Activated naive CD4-positive, alpha-beta T cell treated with anti-CD3 and anti-CD28 coated beads for 36 hours (primary cell): ENCODE measurements at regions not wholly inside any gene's neighbourhood (a gene's known extent, or its start where the extent isn't known, plus 50 kb on each side); places are given as distances from the start of the nearest gene placed in this dataset.

ENCODE experiments used
- CTCF ChIA-PET: fragments of 350-600 bp; sonication (Branson Sonifier 250); formaldehyde crosslinking; loops from one replicate; lab custom pipeline; 2021; ENCODE audit warnings: antibody characterized with exemption; lab: Charles Lee
- DNase-seq: peaks from one replicate; pipeline ENCODE4 v3.0.0-alpha.2; 2020
- H3K27ac Mint-ChIP-seq: one replicate; pipeline ENCODE4 v1.8.0; 2021; ENCODE audit warnings: mild to moderate bottlenecking, mixed read lengths
- H3K27me3 Mint-ChIP-seq: one replicate; pipeline ENCODE4 v1.8.0; 2021; ENCODE audit warnings: low read depth, mixed read lengths
- H3K36me3 Mint-ChIP-seq: one replicate; pipeline ENCODE4 v1.8.0; 2021; ENCODE audit warnings: low read depth, mixed read lengths
- H3K4me1 Mint-ChIP-seq: one replicate; pipeline ENCODE4 v1.8.0; 2021; ENCODE audit warnings: low read depth, mixed read lengths
- H3K4me3 Mint-ChIP-seq: one replicate; pipeline ENCODE4 v1.8.0; 2021; ENCODE audit warnings: mild to moderate bottlenecking, moderate library complexity, mixed read lengths
- H3K9me3 Mint-ChIP-seq: one replicate; pipeline ENCODE4 v1.8.0; 2021; ENCODE audit warnings: mixed read lengths
- intact Hi-C: fragments of 100-400 bp; cut with micrococcal nuclease; formaldehyde crosslinking; loops from one replicate; pipeline ENCODE4 v1.15.1; 2023

DNA sequence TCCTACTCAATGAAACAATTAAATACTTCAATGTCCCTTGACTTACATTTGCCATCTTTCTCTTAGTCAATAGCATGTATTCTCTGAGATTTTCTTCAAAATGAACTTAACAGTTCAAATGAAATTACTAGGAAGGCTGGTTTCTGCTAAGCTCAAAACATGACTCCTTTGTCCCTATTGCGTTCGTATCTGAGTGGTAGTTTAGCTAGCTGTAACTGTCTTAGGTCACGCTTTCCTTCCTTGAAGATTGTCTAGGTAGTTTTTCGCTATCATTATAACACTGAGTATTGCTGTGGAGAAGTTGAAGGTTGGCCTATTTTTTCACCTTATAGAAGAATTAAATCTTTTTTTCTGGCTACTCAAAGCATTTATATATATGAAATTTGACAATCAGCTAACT, 1535.2 kb downstream of the PLA2G4A start:
- DNase-seq = no peak
- CTCF ChIA-PET = interaction anchor here (0.7 kb wide), 1 partner anchor 1417 kb away, joined by 4 read pairs; no protein-coding TSS in a partner anchor
- no peak overlapping the region for H3K27ac Mint-ChIP-seq
- no peaks in the 10 kb centered on the region for H3K27me3 Mint-ChIP-seq
- H3K9me3 Mint-ChIP-seq = no peaks in the 10 kb centered on the region
- no peaks in the 10 kb centered on the region for H3K36me3 Mint-ChIP-seq
- intact Hi-C loops = no loop called here
- no peak overlapping the region for H3K4me3 Mint-ChIP-seq
- H3K4me1 Mint-ChIP-seq = no peaks in the 10 kb centered on the region

DNA sequence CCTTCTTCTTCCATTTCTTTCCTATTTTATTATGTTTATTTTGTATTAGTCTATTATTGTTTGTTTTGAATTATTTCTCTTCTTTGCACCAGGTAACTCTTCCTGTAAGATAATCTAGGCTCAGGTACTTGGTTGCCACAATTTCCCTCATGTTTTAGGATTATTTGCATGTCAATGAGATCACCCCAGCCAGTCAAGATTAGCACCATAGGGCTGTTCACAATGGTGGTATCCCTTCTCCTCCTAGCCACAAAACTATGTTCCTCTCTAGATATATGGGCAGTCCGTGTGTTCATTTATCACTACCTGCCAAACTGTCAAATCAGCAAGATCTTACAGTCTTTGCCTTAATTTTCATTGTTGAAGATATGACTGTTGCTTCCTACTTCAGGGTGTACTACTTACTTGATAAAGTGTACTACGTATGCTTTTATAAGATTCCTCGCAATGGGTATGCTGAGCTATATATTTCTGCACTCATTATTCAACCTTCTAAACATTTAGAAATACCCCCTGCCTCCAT, 1536.2 kb downstream of the PLA2G4A start:
- Mint-ChIP-seq H3K4me1 (no peaks in the 10 kb centered on the region), H3K36me3 (no peaks in the 10 kb centered on the region), H3K27me3 (no peaks in the 10 kb centered on the region), H3K9me3 (no peaks in the 10 kb centered on the region), H3K4me3 (no peak overlapping the region), H3K27ac (no peak overlapping the region)
- no peak for DNase-seq
- CTCF ChIA-PET = no interaction called here
- intact Hi-C loops = no loop called here

DNA sequence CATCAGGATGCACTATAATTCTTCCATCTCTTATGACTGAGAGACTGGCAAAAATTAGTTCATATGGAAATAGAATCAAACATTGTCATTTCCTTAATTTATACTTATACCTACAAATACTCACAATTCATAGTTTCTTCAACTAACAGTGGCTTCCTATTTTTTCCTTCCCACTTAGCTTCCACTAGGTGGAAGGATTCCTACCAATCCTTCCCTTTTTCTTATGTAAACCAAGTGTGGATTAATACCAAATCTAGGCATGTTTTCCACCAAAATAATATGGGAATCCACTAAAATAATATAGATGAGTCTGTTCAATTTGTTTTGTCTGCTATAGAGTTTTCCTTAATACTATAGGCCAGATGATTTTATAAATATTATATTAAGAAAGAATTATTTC, 1537.1 kb downstream of the PLA2G4A start:
- no peaks in the 10 kb centered on the region for H3K27me3 Mint-ChIP-seq
- H3K4me3 Mint-ChIP-seq = no peak overlapping the region
- DNase-seq = no peak
- intact Hi-C loops = no loop called here
- H3K27ac Mint-ChIP-seq = no peak overlapping the region
- H3K4me1 Mint-ChIP-seq = no peaks in the 10 kb centered on the region
- no peaks in the 10 kb centered on the region for H3K9me3 Mint-ChIP-seq
- CTCF ChIA-PET = no interaction called here
- no peaks in the 10 kb centered on the region for H3K36me3 Mint-ChIP-seq

DNA sequence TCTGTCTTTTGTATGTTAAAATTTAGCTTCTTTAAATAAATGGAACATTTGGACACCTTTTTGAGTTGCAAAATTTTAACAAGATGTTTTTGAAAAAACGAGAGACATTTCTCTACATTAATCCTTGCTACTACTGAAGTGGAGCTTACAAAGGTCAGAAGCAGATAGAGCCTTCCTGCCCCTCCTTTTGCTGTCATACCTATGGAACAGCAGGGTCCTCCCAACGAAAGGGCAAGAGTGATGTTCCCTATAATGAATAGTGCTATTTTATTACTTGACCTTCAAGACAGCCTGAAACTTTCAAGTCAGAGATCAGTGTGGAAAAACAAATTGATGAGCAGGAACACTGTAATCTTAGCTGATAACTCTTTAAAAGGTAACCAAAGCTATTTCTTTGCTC, 1538.9 kb downstream of the PLA2G4A start:
- intact Hi-C loops = no loop called here
- H3K36me3 Mint-ChIP-seq = no peaks in the 10 kb centered on the region

DNA sequence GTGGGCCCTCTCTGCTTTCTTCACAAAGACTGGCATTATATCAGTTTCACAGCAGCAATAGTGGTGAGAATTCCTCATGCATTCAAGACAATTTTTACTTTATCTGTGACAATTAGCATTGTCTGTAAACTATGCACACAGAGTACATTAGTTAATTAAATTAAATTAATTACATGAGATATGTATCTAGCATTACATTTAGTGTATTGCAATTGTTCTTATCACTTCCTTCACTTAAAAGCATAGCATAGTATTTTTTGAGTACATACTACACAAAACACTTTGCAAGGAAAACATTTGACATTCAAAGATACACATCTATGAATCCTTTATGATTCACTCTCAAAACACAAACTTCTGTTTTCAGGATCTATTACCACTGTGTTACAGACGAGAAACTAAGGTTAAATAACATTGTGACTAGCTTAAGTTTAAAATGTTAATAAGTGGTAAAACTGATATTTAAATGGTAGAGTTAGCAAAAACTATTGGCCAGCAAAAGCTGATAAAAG, 1542.6 kb downstream of the PLA2G4A start:
- Mint-ChIP-seq H3K27me3 (no peaks in the 10 kb centered on the region), H3K4me1 (no peaks in the 10 kb centered on the region), H3K36me3 (no peaks in the 10 kb centered on the region), H3K27ac (no peak overlapping the region), H3K4me3 (no peak overlapping the region), H3K9me3 (peaks cover 2% of the 10 kb centered on the region)
- intact Hi-C loops = no loop called here
- CTCF ChIA-PET = no interaction called here
- no peak for DNase-seq

More for the DNA sequence above, 1538.9 kb downstream of the PLA2G4A start:
- Mint-ChIP-seq H3K27me3 (no peaks in the 10 kb centered on the region), H3K4me1 (no peaks in the 10 kb centered on the region), H3K27ac (no peak overlapping the region), H3K9me3 (no peaks in the 10 kb centered on the region), H3K4me3 (no peak overlapping the region)
- DNase-seq = no peak
- CTCF ChIA-PET = no interaction called here

DNA sequence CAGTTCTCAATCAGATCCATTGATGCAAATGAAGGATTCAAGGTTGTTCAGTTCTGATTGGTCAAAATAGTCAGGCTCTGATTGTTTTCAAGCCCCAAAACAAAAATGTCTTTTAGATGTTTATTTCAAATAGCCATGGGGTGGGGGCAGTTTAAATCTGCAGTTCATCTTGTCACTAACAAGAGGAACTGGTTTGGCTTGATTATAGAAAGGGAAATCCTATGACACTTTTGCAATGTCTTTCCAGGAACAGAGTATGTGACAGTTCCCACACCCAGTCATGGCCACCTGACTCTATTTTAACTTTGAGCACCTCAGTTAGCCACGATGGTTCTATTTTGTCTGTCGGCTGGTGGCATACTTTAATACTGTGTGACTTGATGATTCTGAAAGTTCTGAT, 1544.1 kb downstream of the PLA2G4A start:
- H3K27me3 Mint-ChIP-seq = no peaks in the 10 kb centered on the region
- H3K27ac Mint-ChIP-seq = no peak overlapping the region
- no peaks in the 10 kb centered on the region for H3K4me1 Mint-ChIP-seq
- H3K4me3 Mint-ChIP-seq = no peak overlapping the region
- intact Hi-C loops = no loop called here
- DNase-seq = no peak
- H3K36me3 Mint-ChIP-seq = no peaks in the 10 kb centered on the region
- CTCF ChIA-PET = no interaction called here
- peaks cover 2% of the 10 kb centered on the region for H3K9me3 Mint-ChIP-seq

DNA sequence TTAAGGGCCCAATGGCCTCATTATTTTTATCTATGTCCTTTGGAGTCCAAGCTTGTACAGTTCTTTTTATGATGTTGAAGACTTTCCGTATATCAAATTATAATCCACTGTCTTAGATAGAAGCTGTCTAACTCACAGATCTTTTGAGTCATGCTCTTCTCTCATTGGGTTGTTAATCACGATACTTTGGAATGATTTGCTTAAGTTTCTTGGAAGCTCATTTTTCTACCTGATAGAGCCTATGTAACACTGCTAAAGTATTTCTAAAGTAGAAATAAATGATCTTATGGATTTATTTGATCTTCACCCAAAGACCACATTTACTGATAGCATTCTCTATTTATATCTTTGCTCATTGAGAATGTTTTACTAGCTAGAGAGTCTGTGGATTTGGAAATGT, 1554.1 kb downstream of the PLA2G4A start:
- no peaks in the 10 kb centered on the region for H3K27me3 Mint-ChIP-seq

DNA sequence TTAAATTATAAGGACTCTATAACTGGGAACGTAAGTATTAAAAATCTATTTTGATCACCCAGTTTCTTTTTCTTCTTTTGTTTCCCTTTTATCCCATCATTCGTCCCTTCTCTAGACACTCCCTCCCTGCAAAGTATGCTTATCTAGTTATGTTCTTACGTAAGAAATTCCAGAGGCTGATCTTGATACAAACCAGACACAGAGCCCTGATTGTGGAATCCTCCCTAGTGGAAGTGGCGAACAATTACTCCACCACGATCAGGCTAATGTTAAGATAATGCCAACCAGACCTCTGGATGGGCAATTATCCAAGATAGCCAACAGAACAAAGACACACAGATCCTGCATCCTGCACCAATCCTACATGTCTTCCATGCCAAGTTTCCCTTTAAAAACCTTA, 1557.4 kb downstream of the PLA2G4A start:
- DNase-seq = no peak
- Mint-ChIP-seq H3K9me3 (peaks cover 5% of the 10 kb centered on the region), H3K27ac (no peak overlapping the region), H3K27me3 (no peaks in the 10 kb centered on the region), H3K36me3 (no peaks in the 10 kb centered on the region), H3K4me3 (no peak overlapping the region), H3K4me1 (no peaks in the 10 kb centered on the region)
- CTCF ChIA-PET = no interaction called here
- intact Hi-C loops = no loop called here

More for the DNA sequence above, 1554.1 kb downstream of the PLA2G4A start:
- Mint-ChIP-seq H3K27ac (no peak overlapping the region), H3K9me3 (peaks cover 7% of the 10 kb centered on the region), H3K4me3 (no peak overlapping the region), H3K4me1 (no peaks in the 10 kb centered on the region), H3K36me3 (no peaks in the 10 kb centered on the region)
- CTCF ChIA-PET = no interaction called here
- intact Hi-C loops = no loop called here
- no peak for DNase-seq

DNA sequence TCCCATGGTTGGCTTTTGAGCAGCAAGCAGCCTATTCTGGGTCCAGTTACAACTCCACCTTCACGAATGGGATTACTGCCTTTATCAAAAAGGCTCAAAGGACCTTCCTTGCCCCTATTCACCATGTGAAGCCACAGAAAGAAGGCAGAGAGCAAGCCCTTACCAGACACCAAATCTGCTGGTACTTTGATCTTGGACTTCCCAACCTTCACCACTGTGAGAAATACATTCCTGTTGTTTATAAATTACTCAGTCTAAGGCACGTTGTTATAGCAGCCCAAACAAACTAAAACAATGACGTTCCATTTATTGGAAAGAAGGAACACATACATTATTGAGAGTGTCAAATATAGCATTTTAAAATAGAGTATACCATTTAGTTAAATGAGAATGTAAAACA, 1557.9 kb downstream of the PLA2G4A start:
- Mint-ChIP-seq H3K9me3 (peaks cover 5% of the 10 kb centered on the region), H3K27ac (no peak overlapping the region), H3K4me3 (no peak overlapping the region), H3K4me1 (no peaks in the 10 kb centered on the region), H3K36me3 (no peaks in the 10 kb centered on the region), H3K27me3 (no peaks in the 10 kb centered on the region)
- no peak for DNase-seq
- intact Hi-C loops = no loop called here
- CTCF ChIA-PET = no interaction called here

DNA sequence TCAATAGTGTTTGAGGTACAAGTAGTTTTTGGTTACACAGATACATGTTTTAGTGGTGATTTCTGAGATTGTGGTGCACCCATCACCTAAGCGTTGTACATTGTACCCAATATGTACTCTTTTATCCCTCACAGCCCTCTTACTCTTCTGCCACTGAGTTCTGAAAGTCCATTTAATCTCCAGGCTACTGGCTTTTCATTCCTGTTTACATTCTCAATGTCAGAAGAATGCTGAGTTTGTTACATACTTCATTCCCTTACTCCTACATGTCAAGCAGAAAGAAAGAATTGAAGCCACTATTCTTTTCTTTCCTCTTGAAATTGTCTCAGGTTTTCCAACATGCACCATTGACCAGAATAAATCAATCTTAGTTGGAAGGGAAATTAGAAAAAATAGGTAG, 1565.9 kb downstream of the PLA2G4A start:
- no peak for DNase-seq

DNA sequence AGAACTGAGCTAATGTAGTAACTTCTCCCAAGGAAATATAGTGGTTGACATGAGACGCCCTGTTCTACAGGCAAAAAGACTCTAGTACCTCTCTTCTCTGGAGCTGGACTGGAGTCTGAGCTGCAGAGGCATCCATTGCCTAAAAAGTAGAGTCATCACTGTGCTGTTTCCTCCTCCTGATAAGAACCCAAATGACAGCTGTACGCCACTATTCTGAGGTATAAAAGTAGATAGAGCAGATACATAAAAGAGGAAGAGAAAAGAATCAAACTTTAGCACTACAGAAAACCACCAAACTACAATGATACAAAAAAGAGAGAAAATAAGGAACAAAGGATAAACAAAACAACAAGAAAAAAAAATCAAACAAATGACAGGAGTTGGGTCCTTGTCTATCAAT, 1568.8 kb downstream of the PLA2G4A start:
- intact Hi-C loops = no loop called here
- Mint-ChIP-seq H3K27me3 (no peaks in the 10 kb centered on the region), H3K27ac (no peak overlapping the region), H3K4me1 (no peaks in the 10 kb centered on the region), H3K4me3 (no peak overlapping the region), H3K9me3 (peaks cover 7% of the 10 kb centered on the region), H3K36me3 (no peaks in the 10 kb centered on the region)
- no peak for DNase-seq
- CTCF ChIA-PET = no interaction called here

More for the DNA sequence above, 1565.9 kb downstream of the PLA2G4A start:
- H3K27me3 Mint-ChIP-seq = no peaks in the 10 kb centered on the region
- H3K27ac Mint-ChIP-seq = no peak overlapping the region
- no peaks in the 10 kb centered on the region for H3K36me3 Mint-ChIP-seq
- intact Hi-C loops = no loop called here
- CTCF ChIA-PET = no interaction called here
- no peak overlapping the region for H3K4me3 Mint-ChIP-seq
- H3K4me1 Mint-ChIP-seq = no peaks in the 10 kb centered on the region
- H3K9me3 Mint-ChIP-seq = peaks cover 5% of the 10 kb centered on the region

DNA sequence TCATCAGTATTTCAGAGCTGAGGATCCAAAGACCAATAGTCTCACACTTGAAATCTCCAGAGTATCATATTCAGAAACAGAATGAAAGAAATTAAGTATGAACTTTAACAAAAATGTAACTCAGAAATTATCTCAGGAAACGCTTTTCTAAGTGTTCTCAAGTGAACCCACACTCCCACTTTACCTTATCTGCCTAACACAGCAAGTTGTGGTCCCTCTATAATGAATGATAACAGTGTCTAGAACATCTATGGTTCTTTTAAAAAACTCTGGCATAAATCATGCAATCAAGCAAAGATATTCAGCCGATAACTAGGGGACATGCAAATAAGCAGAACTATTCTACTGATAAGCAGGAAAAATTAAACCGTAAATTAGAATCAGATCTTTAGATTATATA, 1574.2 kb downstream of the PLA2G4A start:
- no peak overlapping the region for H3K4me3 Mint-ChIP-seq
- H3K4me1 Mint-ChIP-seq = no peaks in the 10 kb centered on the region
- no peak for DNase-seq
- H3K27ac Mint-ChIP-seq = no peak overlapping the region
- intact Hi-C loops = no loop called here
- H3K9me3 Mint-ChIP-seq = peaks cover 6% of the 10 kb centered on the region
- H3K36me3 Mint-ChIP-seq = no peaks in the 10 kb centered on the region
- H3K27me3 Mint-ChIP-seq = no peaks in the 10 kb centered on the region
- CTCF ChIA-PET = no interaction called here

DNA sequence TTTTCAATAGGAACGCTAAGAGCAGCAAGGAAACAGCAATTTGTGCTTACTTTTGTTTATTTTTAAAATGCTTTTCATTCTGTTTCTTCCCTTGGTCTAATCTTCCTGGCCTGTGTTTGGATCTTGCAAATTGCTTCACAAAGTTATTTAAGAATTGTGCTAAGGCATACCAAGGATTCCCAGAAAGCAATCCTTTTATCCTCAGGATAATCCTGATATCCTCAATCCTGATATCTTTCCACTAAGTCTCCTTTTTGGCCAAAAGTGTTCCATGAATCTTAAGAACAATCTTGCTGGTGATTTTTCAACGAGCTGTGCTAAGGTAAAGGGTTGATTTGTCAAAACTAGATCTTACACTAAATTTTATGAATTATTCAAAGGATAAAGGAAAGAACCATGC, 1577.9 kb downstream of the PLA2G4A start:
- Mint-ChIP-seq H3K27me3 (no peaks in the 10 kb centered on the region), H3K4me3 (no peak overlapping the region), H3K27ac (no peak overlapping the region), H3K9me3 (peaks cover 2% of the 10 kb centered on the region), H3K4me1 (no peaks in the 10 kb centered on the region), H3K36me3 (no peaks in the 10 kb centered on the region)
- CTCF ChIA-PET = no interaction called here
- no peak for DNase-seq
- intact Hi-C loops = no loop called here
